ENCODE measurements at regions not wholly inside any gene's neighbourhood (a gene's known extent, or its start where the extent isn't known, plus 50 kb on each side); places are given as distances from the start of the nearest gene placed in this dataset.
"Not testable (repeated sequence)": the region's sequence is repeated elsewhere in the genome, so short reads cannot be mapped to it uniquely, and the experiment has no call there.

GRCh38 chr2:104904889-104905288 is 51.0 kb downstream of the POU3F3 start:
- DNase-seq (ENCODE audit: low read depth): no peak

- no peak for DNase-seq (ENCODE audit: low read depth)
These were observed 55.4 kb downstream of the POU3F3 start for GRCh38 chr2:104909317-104909716.

- DNase-seq (ENCODE audit: low read depth): no peak
These were observed 60.6 kb downstream of the POU3F3 start for GRCh38 chr2:104914509-104914908.

GRCh38 chr2:104915107-104915793 is 61.3 kb downstream of the POU3F3 start:
- DNase-seq (ENCODE audit: low read depth): no peak

GRCh38 chr2:104919127-104919526 is 65.2 kb downstream of the POU3F3 start:
- DNase-seq (ENCODE audit: low read depth): no peak

GRCh38 chr2:104923665-104924064 is 69.8 kb downstream of the POU3F3 start:
- DNase-seq (ENCODE audit: low read depth): no peak

GRCh38 chr2:104929663-104930062 is 75.7 kb downstream of the POU3F3 start:
- DNase-seq (ENCODE audit: low read depth): no peak

GRCh38 chr2:104930732-104931131 is 76.8 kb downstream of the POU3F3 start:
- no peak for DNase-seq (ENCODE audit: low read depth)

- DNase-seq (ENCODE audit: low read depth): no peak
These were observed 78.3 kb downstream of the POU3F3 start for GRCh38 chr2:104932243-104932642.

GRCh38 chr2:104933151-104933917 is 79.4 kb downstream of the POU3F3 start:
- DNase-seq (ENCODE audit: low read depth): no peak

GRCh38 chr2:104936527-104936926 is 82.6 kb downstream of the POU3F3 start:
- no peak for DNase-seq (ENCODE audit: low read depth)

- DNase-seq (ENCODE audit: low read depth): no peak
These were observed 84.5 kb downstream of the POU3F3 start for GRCh38 chr2:104938231-104938941.

GRCh38 chr2:104939570-104940217 is 85.8 kb downstream of the POU3F3 start:
- DNase-seq (ENCODE audit: low read depth): no peak

- no peak for DNase-seq (ENCODE audit: low read depth)
These were observed 90.6 kb downstream of the POU3F3 start for GRCh38 chr2:104944495-104944894.

- no peak for DNase-seq (ENCODE audit: low read depth)
These were observed 91.2 kb downstream of the POU3F3 start for GRCh38 chr2:104945121-104945520.

GRCh38 chr2:104945866-104946265 is 92.0 kb downstream of the POU3F3 start:
- DNase-seq (ENCODE audit: low read depth): no peak

GRCh38 chr2:104947456-104947855 is 90.4 kb upstream of the MRPS9 start:
- not testable (repeated sequence) for DNase-seq (ENCODE audit: low read depth)

GRCh38 chr2:104952976-104953375 is 84.9 kb upstream of the MRPS9 start:
- DNase-seq (ENCODE audit: low read depth): no peak

- DNase-seq (ENCODE audit: low read depth): no peak
These were observed 72.0 kb upstream of the MRPS9 start for GRCh38 chr2:104965900-104966299.

- DNase-seq (ENCODE audit: low read depth): no peak
These were observed 68.3 kb upstream of the MRPS9 start for GRCh38 chr2:104969564-104969963.

- no peak for DNase-seq (ENCODE audit: low read depth)
These were observed 62.5 kb upstream of the MRPS9 start for GRCh38 chr2:104975371-104975770.

GRCh38 chr2:104975851-104976250 is 62.0 kb upstream of the MRPS9 start:
- DNase-seq (ENCODE audit: low read depth): no peak
